ENCODE measurements at regions not wholly inside any gene's neighbourhood (a gene's known extent, or its start where the extent isn't known, plus 50 kb on each side); places are given as distances from the start of the nearest gene placed in this dataset.

GRCh38 chr9:126556560-126557250, 57.0 kb upstream of the LMX1B start:
- no peak for DNase-seq
- in situ Hi-C loops (cut with HindIII; ENCODE audit: low pct_ligation_motif_present, low sequenced_read_pairs), result no loop called here
- Histone ChIP-seq H3K27me3 (replicated peaks) (peaks cover 2% of the 10 kb centered on the region), H3K36me3 (replicated peaks) (no peaks in the 10 kb centered on the region), H3K4me3 (ENCODE audit: low read depth, low read length) (no peak overlapping the region), H3K27ac (no peak overlapping the region)
- TF ChIP-seq, protein P1, sequence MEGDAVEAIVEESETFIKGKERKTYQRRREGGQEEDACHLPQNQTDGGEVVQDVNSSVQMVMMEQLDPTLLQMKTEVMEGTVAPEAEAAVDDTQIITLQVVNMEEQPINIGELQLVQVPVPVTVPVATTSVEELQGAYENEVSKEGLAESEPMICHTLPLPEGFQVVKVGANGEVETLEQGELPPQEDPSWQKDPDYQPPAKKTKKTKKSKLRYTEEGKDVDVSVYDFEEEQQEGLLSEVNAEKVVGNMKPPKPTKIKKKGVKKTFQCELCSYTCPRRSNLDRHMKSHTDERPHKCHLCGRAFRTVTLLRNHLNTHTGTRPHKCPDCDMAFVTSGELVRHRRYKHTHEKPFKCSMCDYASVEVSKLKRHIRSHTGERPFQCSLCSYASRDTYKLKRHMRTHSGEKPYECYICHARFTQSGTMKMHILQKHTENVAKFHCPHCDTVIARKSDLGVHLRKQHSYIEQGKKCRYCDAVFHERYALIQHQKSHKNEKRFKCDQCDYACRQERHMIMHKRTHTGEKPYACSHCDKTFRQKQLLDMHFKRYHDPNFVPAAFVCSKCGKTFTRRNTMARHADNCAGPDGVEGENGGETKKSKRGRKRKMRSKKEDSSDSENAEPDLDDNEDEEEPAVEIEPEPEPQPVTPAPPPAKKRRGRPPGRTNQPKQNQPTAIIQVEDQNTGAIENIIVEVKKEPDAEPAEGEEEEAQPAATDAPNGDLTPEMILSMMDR (IDR thresholded peaks at IDR 0.05; ENCODE audit: low read depth, low read length, missing control alignments), result no peak

DNA sequence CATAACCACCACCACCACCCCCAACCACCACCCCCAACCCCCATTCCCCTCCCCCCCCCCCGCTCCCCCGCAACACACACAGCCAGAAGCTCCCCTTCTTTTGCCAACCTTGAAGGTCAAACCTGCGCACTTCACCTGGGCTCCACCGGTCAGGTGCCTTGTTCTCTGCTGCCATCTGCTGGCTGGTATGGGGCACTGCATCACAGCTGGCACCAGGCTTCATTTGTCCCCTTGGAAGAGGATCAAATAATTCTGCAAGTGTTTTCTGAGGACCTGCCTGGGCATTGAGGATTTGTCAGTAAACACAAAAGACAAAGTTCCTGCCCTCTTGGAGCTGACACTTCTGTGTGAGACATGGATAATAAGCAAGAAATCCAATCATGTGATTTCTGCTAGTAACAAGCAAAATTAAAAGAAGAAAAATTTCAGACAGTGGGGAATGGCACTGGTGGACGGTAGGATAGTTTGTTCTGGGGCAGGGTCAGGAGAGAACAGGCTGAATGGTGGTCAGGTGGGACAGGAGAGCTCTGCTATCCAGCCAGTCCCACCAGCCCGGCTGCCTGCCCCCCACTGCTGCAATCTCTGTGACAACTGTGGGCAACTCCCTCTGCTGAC, 55.6 kb upstream of the LMX1B start:
- in situ Hi-C loops (cut with HindIII; ENCODE audit: low pct_ligation_motif_present, low sequenced_read_pairs), result no loop called here
- DNase-seq, result peak; percentile 6
- H3K4me3 ChIP-seq (ENCODE audit: low read depth, low read length), result no peak overlapping the region
- no peaks in the 10 kb centered on the region for H3K36me3 ChIP-seq (replicated peaks)
- H3K27ac ChIP-seq, result no peak overlapping the region
- TF ChIP-seq, protein P1 (IDR thresholded peaks at IDR 0.05; ENCODE audit: low read depth, low read length, missing control alignments), result peak; percentile 98
- peaks cover 8% of the 10 kb centered on the region for H3K27me3 ChIP-seq (replicated peaks)

GRCh38 chr9:126559296-126559695, 54.4 kb upstream of the LMX1B start:
- DNase-seq, result no peak
- Histone ChIP-seq H3K27ac (no peak overlapping the region), H3K27me3 (replicated peaks) (peaks cover 16% of the 10 kb centered on the region), H3K36me3 (replicated peaks) (no peaks in the 10 kb centered on the region), H3K4me3 (ENCODE audit: low read depth, low read length) (no peak overlapping the region)
- TF ChIP-seq, protein P1 (IDR thresholded peaks at IDR 0.05; ENCODE audit: low read depth, low read length, missing control alignments), result no peak
- in situ Hi-C loops (cut with HindIII; ENCODE audit: low pct_ligation_motif_present, low sequenced_read_pairs), result no loop called here

- DNase-seq, result no peak
- Histone ChIP-seq H3K36me3 (replicated peaks) (no peaks in the 10 kb centered on the region), H3K27ac (no peak overlapping the region), H3K4me3 (ENCODE audit: low read depth, low read length) (no peak overlapping the region), H3K27me3 (replicated peaks) (peaks cover 16% of the 10 kb centered on the region)
- TF ChIP-seq, protein P1 (IDR thresholded peaks at IDR 0.05; ENCODE audit: low read depth, low read length, missing control alignments), result no peak
- in situ Hi-C loops (cut with HindIII; ENCODE audit: low pct_ligation_motif_present, low sequenced_read_pairs), result no loop called here
These were observed 52.1 kb upstream of the LMX1B start for GRCh38 chr9:126561582-126561981.

GRCh38 chr9:126563556-126563955, 50.2 kb upstream of the LMX1B start:
- in situ Hi-C loops (cut with HindIII; ENCODE audit: low pct_ligation_motif_present, low sequenced_read_pairs), result no loop called here
- TF ChIP-seq, protein P1 (IDR thresholded peaks at IDR 0.05; ENCODE audit: low read depth, low read length, missing control alignments), result no peak
- H3K4me3 ChIP-seq (ENCODE audit: low read depth, low read length), result no peak overlapping the region
- no peak overlapping the region for H3K27ac ChIP-seq
- no peak for DNase-seq
- H3K27me3 ChIP-seq (replicated peaks), result peaks cover 16% of the 10 kb centered on the region
- no peaks in the 10 kb centered on the region for H3K36me3 ChIP-seq (replicated peaks)
